ENCODE measurements at regions not wholly inside any gene's neighbourhood (a gene's known extent, or its start where the extent isn't known, plus 50 kb on each side); places are given as distances from the start of the nearest gene placed in this dataset.

GRCh38 chr9:12162181-12162815, 530.9 kb upstream of the TYRP1 start:
- H3K79me2 ChIP-seq (ENCODE audit: low read length): no peaks in the 10 kb centered on the region
- ChIA-PET POLR2A (ENCODE audit: unreplicated experiment) (no interaction called here), CTCF (no interaction called here)
- ATAC-seq (no peak), DNase-seq (no peak)
- intact Hi-C loops (cut with micrococcal nuclease): no loop called here
- H3K9ac ChIP-seq (ENCODE audit: low read length): no peak overlapping the region
- H3K36me3 ChIP-seq (ENCODE audit: low read depth, low read length): no peaks in the 10 kb centered on the region
- no peaks in the 10 kb centered on the region for H3F3A ChIP-seq (ENCODE audit: low read length, unreplicated experiment)
- H2AFZ ChIP-seq (ENCODE audit: low read length): no peak overlapping the region
- no peak overlapping the region for H3K27ac ChIP-seq (ENCODE audit: low read length)
- no peak overlapping the region for H3K4me3 ChIP-seq (ENCODE audit: low read length)
- no peaks in the 10 kb centered on the region for H4K20me1 ChIP-seq (ENCODE audit: low read length)
- no peaks in the 10 kb centered on the region for H3K9me3 ChIP-seq (ENCODE audit: low read length)
- BruUV-seq (replicated peaks): no TSS peak
- H3K27me3 ChIP-seq (ENCODE audit: low read length): no peaks in the 10 kb centered on the region
- no peaks in the 10 kb centered on the region for H3K4me1 ChIP-seq (ENCODE audit: insufficient read depth, low read length)
- TF ChIP-seq EZH2phosphoT487 (IDR thresholded peaks at IDR 0.05; ENCODE audit: borderline replicate concordance, low read length) (no peak), EZH2 (IDR thresholded peaks at IDR 0.05; ENCODE audit: low read length, unreplicated experiment) (no peak), CTCF (conservative IDR thresholded peaks at IDR 0.05; ENCODE audit: low read depth, low read length) (no peak)
- no peaks in the 10 kb centered on the region for H3K9me2 ChIP-seq (replicated peaks; ENCODE audit: low read length)
- H3K4me2 ChIP-seq (ENCODE audit: low read length): no peak overlapping the region

- no peak for ATAC-seq
- H3K9me2 ChIP-seq (replicated peaks; ENCODE audit: low read length): no peaks in the 10 kb centered on the region
- H2AFZ ChIP-seq (ENCODE audit: low read length): no peak overlapping the region
- H3K4me3 ChIP-seq (ENCODE audit: low read length): no peak overlapping the region
- H3F3A ChIP-seq (ENCODE audit: low read length, unreplicated experiment): no peaks in the 10 kb centered on the region
- H3K9me3 ChIP-seq (ENCODE audit: low read length): no peaks in the 10 kb centered on the region
- H3K4me2 ChIP-seq (ENCODE audit: low read length): no peak overlapping the region
- intact Hi-C loops (cut with micrococcal nuclease): no loop called here
- no peak for TF ChIP-seq EZH2 (IDR thresholded peaks at IDR 0.05; ENCODE audit: low read length, unreplicated experiment)
- POLR2A ChIA-PET (ENCODE audit: unreplicated experiment): no interaction called here
- no peaks in the 10 kb centered on the region for H3K4me1 ChIP-seq (ENCODE audit: insufficient read depth, low read length)
- H3K27me3 ChIP-seq (ENCODE audit: low read length): no peaks in the 10 kb centered on the region
- no peaks in the 10 kb centered on the region for H4K20me1 ChIP-seq (ENCODE audit: low read length)
- CTCF ChIA-PET: no interaction called here
- no peaks in the 10 kb centered on the region for H3K79me2 ChIP-seq (ENCODE audit: low read length)
- H3K9ac ChIP-seq (ENCODE audit: low read length): no peak overlapping the region
- no peak overlapping the region for H3K27ac ChIP-seq (ENCODE audit: low read length)
- no peaks in the 10 kb centered on the region for H3K36me3 ChIP-seq (ENCODE audit: low read depth, low read length)
- BruUV-seq (replicated peaks): no TSS peak
- DNase-seq: no peak
Measured at GRCh38 chr9:12163723-12164458, 529.3 kb upstream of the TYRP1 start.

GRCh38 chr9:12166518-12166917, 526.7 kb upstream of the TYRP1 start:
- CTCF ChIA-PET: no interaction called here

More at GRCh38 chr9:12166518-12166917, 526.7 kb upstream of the TYRP1 start:
- no peaks in the 10 kb centered on the region for H4K20me1 ChIP-seq (ENCODE audit: low read length)
- H3K9ac ChIP-seq (ENCODE audit: low read length): no peak overlapping the region
- H3K9me3 ChIP-seq (ENCODE audit: low read length): no peaks in the 10 kb centered on the region
- DNase-seq: no peak
- no peaks in the 10 kb centered on the region for H3K4me1 ChIP-seq (ENCODE audit: insufficient read depth, low read length)
- ATAC-seq: no peak
- no peak overlapping the region for H3K4me3 ChIP-seq (ENCODE audit: low read length)
- no peak for TF ChIP-seq EZH2 (IDR thresholded peaks at IDR 0.05; ENCODE audit: low read length, unreplicated experiment)
- TF ChIP-seq EZH2phosphoT487 (IDR thresholded peaks at IDR 0.05; ENCODE audit: borderline replicate concordance, low read length): no peak
- no peak for TF ChIP-seq CTCF (conservative IDR thresholded peaks at IDR 0.05; ENCODE audit: low read depth, low read length)
- no peaks in the 10 kb centered on the region for H3K27me3 ChIP-seq (ENCODE audit: low read length)
- H3K36me3 ChIP-seq (ENCODE audit: low read depth, low read length): no peaks in the 10 kb centered on the region
- intact Hi-C loops (cut with micrococcal nuclease): no loop called here
- BruUV-seq (replicated peaks): no TSS peak
- no peaks in the 10 kb centered on the region for H3K79me2 ChIP-seq (ENCODE audit: low read length)
- H3F3A ChIP-seq (ENCODE audit: low read length, unreplicated experiment): no peaks in the 10 kb centered on the region
- H3K9me2 ChIP-seq (replicated peaks; ENCODE audit: low read length): no peaks in the 10 kb centered on the region
- no peak overlapping the region for H3K27ac ChIP-seq (ENCODE audit: low read length)
- POLR2A ChIA-PET (ENCODE audit: unreplicated experiment): no interaction called here
- no peak overlapping the region for H2AFZ ChIP-seq (ENCODE audit: low read length)
- no peak overlapping the region for H3K4me2 ChIP-seq (ENCODE audit: low read length)
